IMR-90 (cell line): ENCODE measurements at regions not wholly inside any gene's neighbourhood (a gene's known extent, or its start where the extent isn't known, plus 50 kb on each side); places are given as distances from the start of the nearest gene placed in this dataset.

ENCODE experiments used
- ATAC-seq: fragments of 200-7000 bp; cut with Tn5 transposase; 2 replicates; pipeline ENCODE4 v1.9.1; 2020; ENCODE audit warnings: low read depth, mild to moderate bottlenecking, moderate library complexity
- BruUV-seq: library from RNA; stranded (reverse); fragments of 400-500 nt; replicated peaks from 2 replicates; lab custom pipeline; 2021; lab: Mats Ljungman, UMichigan
- CTCF ChIA-PET: fragments of 300-600 bp; formaldehyde crosslinking; extraction: SDS; loops from one replicate; lab custom pipeline; 2021; ENCODE audit warnings: antibody characterized with exemption; lab: Yijun Ruan, JAX
- POLR2A ChIA-PET: fragments of 300-600 bp; sonication (Branson Sonifier 250); formaldehyde crosslinking; loops from one replicate; lab custom pipeline; 2022; ENCODE audit warnings: antibody characterized with exemption; ENCODE audit not compliant: unreplicated experiment; lab: Charles Lee
- DNase-seq: peaks from one replicate; pipeline ENCODE4 v3.0.0; 2013
- H2AFZ ChIP-seq: replicated peaks from 2 replicates; pipeline ENCODE3; 2013; ENCODE audit warnings: low read length, mild to moderate bottlenecking; ENCODE audit not compliant: poor library complexity
- H2AK5ac ChIP-seq: 2 replicates; pipeline ENCODE4 v1.6.1; 2013; ENCODE audit warnings: low read depth, low read length, inconsistent platforms
- H2AK9ac ChIP-seq: replicated peaks from 2 replicates; pipeline ENCODE3; 2013; ENCODE audit warnings: mild to moderate bottlenecking, low read depth, low read length, moderate library complexity; ENCODE audit not compliant: poor library complexity
- H2BK120ac ChIP-seq: 2 replicates; pipeline ENCODE4 v1.6.1; 2013; ENCODE audit warnings: low read depth, low read length, inconsistent platforms
- H2BK15ac ChIP-seq: 3 replicates; pipeline ENCODE4 v1.6.1; 2013; ENCODE audit warnings: low read depth, low read length, inconsistent platforms
- H2BK20ac ChIP-seq: 2 replicates; pipeline ENCODE4 v1.6.1; 2013; ENCODE audit warnings: low read depth, mild to moderate bottlenecking, inconsistent platforms, low read length, moderate library complexity
- H2BK5ac ChIP-seq: 2 replicates; pipeline ENCODE4 v1.6.1; 2013; ENCODE audit warnings: mild to moderate bottlenecking, low read depth, low read length, inconsistent platforms; ENCODE audit not compliant: poor library complexity, severe bottlenecking
- H3K14ac ChIP-seq: replicated peaks from 2 replicates; pipeline ENCODE4 v1.6.1; 2013; ENCODE audit warnings: low read depth, low read length, inconsistent platforms
- H3K18ac ChIP-seq: 2 replicates; pipeline ENCODE4 v1.6.1; 2013; ENCODE audit warnings: low read depth, low read length, control low read depth
- H3K23ac ChIP-seq: 2 replicates; pipeline ENCODE4 v1.6.1; 2013; ENCODE audit warnings: low read depth, low read length, inconsistent platforms
- H3K27ac ChIP-seq: 2 replicates; pipeline ENCODE4 v1.5.1; 2013; ENCODE audit warnings: mild to moderate bottlenecking, control low read depth, low read length; ENCODE audit not compliant: insufficient read depth
- H3K27me3 ChIP-seq: 2 replicates; pipeline ENCODE4 v1.6.1; 2013; ENCODE audit warnings: low read length; ENCODE audit not compliant: control insufficient read depth, insufficient read depth
- H3K36me3 ChIP-seq: 2 replicates; pipeline ENCODE4 v1.6.1; 2013; ENCODE audit warnings: low read length, mixed read lengths; ENCODE audit not compliant: control insufficient read depth, insufficient read depth
- H3K4ac ChIP-seq: 2 replicates; pipeline ENCODE4 v1.6.1; 2013; ENCODE audit warnings: low read depth, low read length, inconsistent platforms
- H3K4me1 ChIP-seq: 2 replicates; pipeline ENCODE4 v1.6.1; 2013; ENCODE audit warnings: low read length, mixed read lengths; ENCODE audit not compliant: control insufficient read depth, insufficient read depth
- H3K4me2 ChIP-seq: 2 replicates; pipeline ENCODE4 v1.6.1; 2013; ENCODE audit warnings: low read depth, mild to moderate bottlenecking, control low read depth, low read length, moderate library complexity
- H3K4me3 ChIP-seq: 2 replicates; pipeline ENCODE4 v1.5.1; 2013; ENCODE audit warnings: low read depth, mild to moderate bottlenecking, control low read depth, low read length, moderate library complexity; ENCODE audit not compliant: insufficient read depth
- H3K56ac ChIP-seq: 2 replicates; pipeline ENCODE4 v1.6.1; 2013; ENCODE audit warnings: low read length, inconsistent platforms; ENCODE audit not compliant: insufficient read depth; ENCODE audit errors: extremely low read depth
- H3K79me1 ChIP-seq, 2 experiments: 2 replicates each; pipeline ENCODE4 v1.6.1; 2013; ENCODE audit warnings: low read length in 2 of 2, inconsistent platforms in 1 of 2, low read depth in 1 of 2
- H3K9ac ChIP-seq: 2 replicates; pipeline ENCODE4 v1.6.1; 2013; ENCODE audit warnings: low read depth, low read length, control low read depth
- H3K9me1 ChIP-seq: 2 replicates; pipeline ENCODE4 v1.6.1; 2013; ENCODE audit warnings: low read length, inconsistent platforms; ENCODE audit not compliant: insufficient read depth
- H3K9me3 ChIP-seq: 2 replicates; pipeline ENCODE4 v1.6.1; 2013; ENCODE audit warnings: low read length; ENCODE audit not compliant: control insufficient read depth, insufficient read depth
- H4K20me1 ChIP-seq: 2 replicates; pipeline ENCODE4 v1.6.1; 2013; ENCODE audit warnings: low read length, inconsistent platforms; ENCODE audit not compliant: insufficient read depth
- H4K5ac ChIP-seq: 2 replicates; pipeline ENCODE4 v1.6.1; 2013; ENCODE audit warnings: mild to moderate bottlenecking, low read depth, low read length, control low read depth
- H4K8ac ChIP-seq, 2 experiments: 2 replicates each; pipeline ENCODE4 v1.6.1; 2013; ENCODE audit warnings: low read depth in 2 of 2, low read length in 2 of 2, control low read depth in 1 of 2, inconsistent platforms in 1 of 2
- H4K91ac ChIP-seq: 2 replicates; pipeline ENCODE4 v1.6.1; 2013; ENCODE audit warnings: low read depth, low read length, inconsistent platforms; ENCODE audit not compliant: insufficient read depth
- BHLHE40 ChIP-seq: fragments of 150-350 bp; IDR thresholded peaks from 2 replicates; pipeline ENCODE4 v1.6.1; 2016; ENCODE audit warnings: mild to moderate bottlenecking, low read depth, low read length
- CEBPB ChIP-seq: IDR thresholded peaks from 2 replicates; pipeline ENCODE4 v1.6.1; 2012; ENCODE audit warnings: low read depth, low read length, improper control_type of control experiment
- CHD1 ChIP-seq: IDR thresholded peaks from 2 replicates; pipeline ENCODE4 v1.6.1; 2012; ENCODE audit warnings: low read depth, low read length, improper control_type of control experiment
- CTCF ChIP-seq: conservative IDR thresholded peaks from 2 replicates; pipeline ENCODE4 v1.5.1; 2012; ENCODE audit warnings: mild to moderate bottlenecking, low read depth, low read length, improper control_type of control experiment
- ELK1 ChIP-seq: fragments of 150-350 bp; IDR thresholded peaks from 2 replicates; pipeline ENCODE4 v1.6.1; 2016; ENCODE audit warnings: low read depth, mild to moderate bottlenecking, low read length, moderate library complexity, borderline replicate concordance
- FOS ChIP-seq: fragments of 150-350 bp; IDR thresholded peaks from 2 replicates; pipeline ENCODE4 v1.6.1; 2016; ENCODE audit warnings: low read depth, low read length
- MAFK ChIP-seq: IDR thresholded peaks from 2 replicates; pipeline ENCODE4 v1.6.1; 2012; ENCODE audit warnings: low read depth, low read length, improper control_type of control experiment
- MAZ ChIP-seq: IDR thresholded peaks from 2 replicates; pipeline ENCODE4 v1.6.1; 2012; ENCODE audit warnings: low read depth, mild to moderate bottlenecking, low read length, improper control_type of control experiment, moderate library complexity, borderline replicate concordance
- MXI1 ChIP-seq: IDR thresholded peaks from 2 replicates; pipeline ENCODE4 v1.6.1; 2012; ENCODE audit warnings: low read depth, mild to moderate bottlenecking, low read length, moderate library complexity, borderline replicate concordance
- NFE2L2 ChIP-seq: fragments of 150-350 bp; IDR thresholded peaks from 2 replicates; pipeline ENCODE4 v1.6.1; 2016; ENCODE audit warnings: low read depth, mild to moderate bottlenecking, low read length
- POLR2A ChIP-seq: IDR thresholded peaks from 2 replicates; pipeline ENCODE4 v1.6.1; 2012; ENCODE audit warnings: mild to moderate bottlenecking, low read depth, low read length
- RAD21 ChIP-seq: IDR thresholded peaks from 2 replicates; pipeline ENCODE4 v1.6.1; 2012; ENCODE audit warnings: low read length, improper control_type of control experiment
- RCOR1 ChIP-seq: IDR thresholded peaks from 2 replicates; pipeline ENCODE4 v1.6.1; 2012; ENCODE audit warnings: mild to moderate bottlenecking, low read length, improper control_type of control experiment; ENCODE audit not compliant: insufficient replicate concordance
- RFX5 ChIP-seq: IDR thresholded peaks from 2 replicates; pipeline ENCODE4 v1.8.0; 2012; ENCODE audit warnings: low read depth, mild to moderate bottlenecking, low read length, moderate library complexity
- SMC3 ChIP-seq: fragments of 150-350 bp; IDR thresholded peaks from 2 replicates; pipeline ENCODE4 v1.6.1; 2016; ENCODE audit warnings: low read depth, mild to moderate bottlenecking, antibody characterized with exemption, low read length, moderate library complexity
- WGBS, 2 experiments: methylation state at CpG; one replicate each; pipeline versions ENCODE4 v1.1.5 to v1.1.7; 2013; ENCODE audit warnings: missing lambda C conversion rate in 2 of 2; ENCODE audit not compliant: insufficient read length in 1 of 2; ENCODE audit errors: extremely low coverage in 2 of 2; 5-methylcytosine and 5-hydroxymethylcytosine counted together
- dilution Hi-C: fragments of 300-500 bp; cut with HindIII; formaldehyde crosslinking; loops from one replicate; pipeline ENCODE4 v1.14.3; 2018; ENCODE audit warnings: low sequenced_read_pairs; ENCODE audit not compliant: unreplicated experiment
- in situ Hi-C: fragments of 300-500 bp; cut with MboI; formaldehyde crosslinking; loops from 3 replicates; pipeline ENCODE4 v1.14.3; 2019; ENCODE audit warnings: low sequenced_read_pairs, inconsistent platforms, mixed read lengths
- intact Hi-C: fragments of 100-400 bp; cut with micrococcal nuclease; formaldehyde crosslinking; loops from 2 replicates; pipeline ENCODE4 v1.10.0; 2022

- no TSS peak for BruUV-seq
- Histone ChIP-seq H4K91ac (no peak overlapping the region), H2AK5ac (no peak overlapping the region), H3K4me1 (no peaks in the 10 kb centered on the region), H2AFZ (no peak overlapping the region), H3K79me1 (no peaks in the 10 kb centered on the region), H4K5ac (no peak overlapping the region), H4K8ac (no peak overlapping the region), H3K27ac (no peak overlapping the region), H3K4ac (no peak overlapping the region), H2AK9ac (no peak overlapping the region), H2BK120ac (no peak overlapping the region), H3K9ac (no peak overlapping the region), H3K14ac (no peak overlapping the region), H3K18ac (no peak overlapping the region), H2BK15ac (no peak overlapping the region), H4K20me1 (no peaks in the 10 kb centered on the region), H3K4me2 (no peak overlapping the region), H3K56ac (no peak overlapping the region), H3K27me3 (no peaks in the 10 kb centered on the region), H3K23ac (no peak overlapping the region), H3K9me3 (no peaks in the 10 kb centered on the region), H2BK20ac (no peak overlapping the region), H3K9me1 (no peaks in the 10 kb centered on the region), H3K4me3 (no peak overlapping the region), H3K36me3 (no peaks in the 10 kb centered on the region), H2BK5ac (no peak overlapping the region)
- 57% methylated on average over 3 of the region's 8 CpGs; no CpG with 5 or more reads in 1 of the 2 experiments for WGBS, 2 experiments
- intact Hi-C loops (no loop called here), dilution Hi-C loops (no loop called here), in situ Hi-C loops (no loop called here)
- DNase-seq (no peak), ATAC-seq (no peak)
- CTCF ChIA-PET, result no interaction called here
- POLR2A ChIA-PET, result no interaction called here
- TF ChIP-seq MXI1 (no peak), RFX5 (no peak), CEBPB (no peak), NFE2L2 (no peak), MAZ (no peak), MAFK (no peak), ELK1 (no peak), SMC3 (no peak), RCOR1 (no peak), CHD1 (no peak), RAD21 (no peak), BHLHE40 (no peak), POLR2A (no peak), FOS (no peak), CTCF (no peak)
Measured at GRCh38 chr2:126803434-126803775, 95.3 kb upstream of the TEX51 start.
